GM12878 (cell line): ENCODE measurements at regions not wholly inside any gene's neighbourhood (a gene's known extent, or its start where the extent isn't known, plus 50 kb on each side); places are given as distances from the start of the nearest gene placed in this dataset.

Source experiments
- ATAC-seq: fragments of 200-7000 bp; cut with Tn5 transposase; 3 replicates; pipeline ENCODE4 v1.9.1; 2020; ENCODE audit warnings: mild to moderate bottlenecking, moderate library complexity
- BruUV-seq: library from RNA; stranded (reverse); fragments of 400-500 nt; replicated peaks from 2 replicates; lab custom pipeline; 2021; lab: Mats Ljungman, UMichigan
- CTCF ChIA-PET: fragments of 300-600 bp; sonication (Branson Sonifier 250); formaldehyde crosslinking; extraction: SDS; loops from one replicate; lab custom pipeline; 2021; ENCODE audit warnings: inconsistent platforms; lab: Yijun Ruan, JAX
- POLR2A ChIA-PET: fragments of 350-600 bp; formaldehyde crosslinking; extraction: SDS; loops from one replicate; lab custom pipeline; 2021; ENCODE audit warnings: inconsistent platforms; lab: Charles Lee
- RAD21 ChIA-PET: fragments of 300-600 bp; sonication (Branson Sonifier 250); formaldehyde crosslinking; loops from one replicate; lab custom pipeline; 2023; ENCODE audit warnings: antibody characterized with exemption; ENCODE audit not compliant: unreplicated experiment; lab: Charles Lee
- SMC1A ChIA-PET: fragments of 300-600 bp; sonication (Branson Sonifier 250); formaldehyde crosslinking; loops from one replicate; lab custom pipeline; 2023; ENCODE audit not compliant: unreplicated experiment, uncharacterized antibody; lab: Charles Lee
- DNase-seq: peaks from one replicate; pipeline ENCODE4 v3.0.0-alpha.2; 2011; ENCODE audit warnings: low read depth, low spot score
- FAIRE-seq: peaks from 3 replicates; lab custom pipeline; 2011; peaks lifted over from hg19 to GRCh38; lab: Jason Lieb, UNC
- H2AFZ ChIP-seq: 2 replicates; pipeline ENCODE4 v1.6.0; 2011; ENCODE audit warnings: low read depth, low read length, control low read depth; ENCODE audit not compliant: control insufficient read depth
- H3K27ac ChIP-seq: 2 replicates; pipeline ENCODE4 v1.5.1; 2011; ENCODE audit warnings: control low read depth; ENCODE audit not compliant: control insufficient read depth, insufficient read depth
- H3K27me3 ChIP-seq, 2 experiments: replicated peaks in 1 of 2; 2 replicates each; pipeline versions ENCODE4 v1.6.0 to v1.6.1; 2011; ENCODE audit warnings: low read length in 1 of 2; ENCODE audit not compliant: control insufficient read depth in 2 of 2, insufficient read depth in 2 of 2
- H3K36me3 ChIP-seq, 2 experiments: 2 replicates each; pipeline ENCODE4 v1.5.1; 2011; ENCODE audit warnings: low read length in 1 of 2; ENCODE audit not compliant: control insufficient read depth in 2 of 2, insufficient read depth in 2 of 2
- H3K4me1 ChIP-seq: 2 replicates; pipeline ENCODE4 v1.6.1; 2011; ENCODE audit warnings: mild to moderate bottlenecking, low read length, moderate library complexity, mixed read lengths; ENCODE audit not compliant: control insufficient read depth, insufficient read depth
- H3K4me2 ChIP-seq: 2 replicates; pipeline ENCODE4 v1.6.0; 2011; ENCODE audit warnings: control low read depth; ENCODE audit not compliant: control insufficient read depth, insufficient read depth
- H3K4me3 ChIP-seq: fragments of 200-600 bp; sonication (generic); 2 replicates; pipeline ENCODE4 v1.5.1; 2016
- H3K79me2 ChIP-seq: 2 replicates; pipeline ENCODE4 v1.6.0; 2011; ENCODE audit warnings: low read length; ENCODE audit not compliant: control insufficient read depth, insufficient read depth
- H3K9ac ChIP-seq: 2 replicates; pipeline ENCODE4 v1.8.0; 2011; ENCODE audit warnings: low read length, control low read depth, mixed read lengths; ENCODE audit not compliant: control insufficient read depth, insufficient read depth
- H3K9me3 ChIP-seq: replicated peaks from 3 replicates; pipeline ENCODE4 v1.5.1; 2011; ENCODE audit warnings: mild to moderate bottlenecking, low read length; ENCODE audit not compliant: control insufficient read depth, insufficient read depth
- H4K20me1 ChIP-seq: 2 replicates; pipeline ENCODE4 v1.6.0; 2011; ENCODE audit not compliant: control insufficient read depth, insufficient read depth
- CBFB ChIP-seq: IDR thresholded peaks from 2 replicates; pipeline ENCODE4 v1.6.1; 2016; ENCODE audit warnings: antibody characterized with exemption, low read depth
- CREB1 ChIP-seq: IDR thresholded peaks from 2 replicates; pipeline ENCODE4 v1.6.1; 2012; ENCODE audit warnings: low read depth, mild to moderate bottlenecking, inconsistent platforms
- DPF2 ChIP-seq: fragments of 450-650 bp; IDR thresholded peaks from 2 replicates; pipeline ENCODE4 v1.6.1; 2017; ENCODE audit warnings: mild to moderate bottlenecking
- EED ChIP-seq: sonication (generic); IDR thresholded peaks from 2 replicates; pipeline ENCODE4 v1.6.1; 2016; ENCODE audit warnings: antibody characterized with exemption, low read depth
- ESRRA ChIP-seq: IDR thresholded peaks from 2 replicates; pipeline ENCODE4 v1.6.1; 2012; ENCODE audit warnings: mild to moderate bottlenecking, low read length, improper control_type of control experiment
- FOXM1 ChIP-seq: IDR thresholded peaks from 2 replicates; pipeline ENCODE4 v1.6.1; 2012; ENCODE audit warnings: low read depth, mild to moderate bottlenecking, inconsistent platforms, low read length, moderate library complexity
- GATAD2B ChIP-seq: fragments of 450-650 bp; conservative IDR thresholded peaks from 2 replicates; pipeline ENCODE4 v1.6.1; 2017; ENCODE audit warnings: low read depth, mild to moderate bottlenecking, moderate library complexity
- MTA2 ChIP-seq: fragments of 450-650 bp; IDR thresholded peaks from 2 replicates; pipeline ENCODE4 v1.6.1; 2016; ENCODE audit warnings: low read depth, mild to moderate bottlenecking, moderate library complexity
- NFYA ChIP-seq: IDR thresholded peaks from 2 replicates; pipeline ENCODE4 v1.6.1; 2011; ENCODE audit warnings: low read depth, mild to moderate bottlenecking, low read length, improper control_type of control experiment, borderline replicate concordance
- POU2F2 ChIP-seq: IDR thresholded peaks from 3 replicates; pipeline ENCODE4 v1.6.1; 2011; ENCODE audit warnings: low read depth, mild to moderate bottlenecking, low read length, borderline replicate concordance
- RUNX3 ChIP-seq: IDR thresholded peaks from 2 replicates; pipeline ENCODE4 v1.6.1; 2012; ENCODE audit warnings: low read length, inconsistent platforms
- STAT1 ChIP-seq: fragments of 450-650 bp; conservative IDR thresholded peaks from 2 replicates; pipeline ENCODE4 v1.6.1; 2014; ENCODE audit warnings: antibody characterized with exemption, mild to moderate bottlenecking
- ZNF384 ChIP-seq: IDR thresholded peaks from 2 replicates; pipeline ENCODE4 v1.6.1; 2012; ENCODE audit warnings: low read depth, mild to moderate bottlenecking, low read length, improper control_type of control experiment, borderline replicate concordance
- WGBS: methylation state at CpG from one replicate; pipeline ENCODE4 v1.1.6; 2016; ENCODE audit warnings: low lambda C conversion rate; ENCODE audit not compliant: insufficient replicate concordance, insufficient coverage; ENCODE audit errors: missing lambda C conversion rate; 5-methylcytosine and 5-hydroxymethylcytosine counted together
- in situ Hi-C: fragments of 300-500 bp; cut with MboI; formaldehyde crosslinking; loops from 9 replicates; pipeline ENCODE4 v1.14.3; 2018; ENCODE audit warnings: mixed read lengths
- intact Hi-C: fragments of 100-400 bp; cut with micrococcal nuclease; formaldehyde crosslinking; loops from one replicate; pipeline ENCODE4 v1.14.2; 2022; ENCODE audit not compliant: unreplicated experiment

GRCh38 chr13:42696191-42696590, 85.2 kb upstream of the FAM216B start:
- H3K27me3 ChIP-seq: no peaks in the 10 kb centered on the region; a peak in 1 of 4 replicates
- no peaks in the 10 kb centered on the region for H4K20me1 ChIP-seq
- H2AFZ ChIP-seq: no peak overlapping the region
- in situ Hi-C loops (no loop called here), intact Hi-C loops (no loop called here)
- ChIA-PET CTCF (interaction anchor here (1.1 kb wide), 1 partner anchor 129 kb away, joined by 3 read pairs; no protein-coding TSS in a partner anchor), SMC1A (no interaction called here), POLR2A (no interaction called here), RAD21 (no interaction called here)
- 13% methylated on average over 4 of the region's 4 CpGs for WGBS
- FAIRE-seq (no peak), ATAC-seq (no peak), DNase-seq (no peak)
- no TSS peak for BruUV-seq
- no peak overlapping the region for H3K9ac ChIP-seq
- no peaks in the 10 kb centered on the region for H3K79me2 ChIP-seq
- H3K36me3 ChIP-seq: no peaks in the 10 kb centered on the region
- no peak overlapping the region for H3K27ac ChIP-seq
- no peaks in the 10 kb centered on the region for H3K9me3 ChIP-seq
- H3K4me2 ChIP-seq: no peak overlapping the region
- H3K4me1 ChIP-seq: no peaks in the 10 kb centered on the region
- H3K4me3 ChIP-seq: no peak overlapping the region
- TF ChIP-seq DPF2 (no peak), EED (no peak), POU2F2 (no peak), FOXM1 (no peak), ZNF384 (no peak), MTA2 (no peak), CBFB (no peak), NFYA (no peak), CREB1 (no peak), RUNX3 (no peak), STAT1 (no peak), GATAD2B (no peak), ESRRA (no peak)
